ENCODE measurements at regions not wholly inside any gene's neighbourhood (a gene's known extent, or its start where the extent isn't known, plus 50 kb on each side); places are given as distances from the start of the nearest gene placed in this dataset.

DNA sequence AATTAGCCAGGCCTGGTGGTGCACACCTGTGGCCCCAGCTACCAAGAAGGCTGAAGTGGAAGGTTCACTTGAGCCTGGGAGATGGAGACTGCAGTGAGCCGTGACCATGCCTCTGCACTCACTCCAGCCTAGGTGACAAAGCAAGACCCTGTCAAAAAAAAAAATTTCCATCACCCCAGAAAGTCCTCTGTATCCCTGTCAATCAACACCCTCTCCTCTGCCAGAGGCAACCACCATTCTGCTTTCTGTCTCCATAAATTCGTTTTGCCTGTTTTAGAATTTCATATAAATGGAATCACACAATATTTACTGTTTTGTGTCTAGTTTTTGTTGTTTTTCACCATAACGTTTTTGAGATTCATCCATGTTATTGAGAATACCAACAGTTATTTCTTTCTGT lies 141.6 kb upstream of the SLC45A1 start:
- H3K27ac ChIP-seq (ENCODE audit: low read depth in 1 of 3, low read length in 2 of 3), result no peak overlapping the region
- no peaks in the 10 kb centered on the region for H3K36me3 ChIP-seq (ENCODE audit: control insufficient read depth in 3 of 3, insufficient read depth in 2 of 3, low read depth in 1 of 3, low read length in 3 of 3)
- 76 to 83% (median 79%) methylated on average over 3 of the region's 3 CpGs for WGBS, 3 donors
- H3K4me3 ChIP-seq (ENCODE audit: low read depth in 1 of 3, low read length in 3 of 3), result no peak overlapping the region
- DNase-seq (no peak), FAIRE-seq (no peak)
- H3K27me3 ChIP-seq (ENCODE audit: control insufficient read depth in 3 of 3, insufficient read depth in 3 of 3, low read length in 3 of 3), result no peaks in the 10 kb centered on the region
- H3K4me1 ChIP-seq (ENCODE audit: control insufficient read depth in 3 of 3, insufficient read depth in 2 of 3, low read depth in 1 of 3, low read length in 2 of 3), result peaks cover 0 to 6% (median 0%) of the 10 kb centered on the region in 3 donors
- H3K9me3 ChIP-seq (ENCODE audit: control insufficient read depth in 2 of 2, insufficient read depth in 1 of 2, low read depth in 1 of 2, low read length in 1 of 2), result peaks cover 0 to 9% of the 10 kb centered on the region in 2 donors

DNA sequence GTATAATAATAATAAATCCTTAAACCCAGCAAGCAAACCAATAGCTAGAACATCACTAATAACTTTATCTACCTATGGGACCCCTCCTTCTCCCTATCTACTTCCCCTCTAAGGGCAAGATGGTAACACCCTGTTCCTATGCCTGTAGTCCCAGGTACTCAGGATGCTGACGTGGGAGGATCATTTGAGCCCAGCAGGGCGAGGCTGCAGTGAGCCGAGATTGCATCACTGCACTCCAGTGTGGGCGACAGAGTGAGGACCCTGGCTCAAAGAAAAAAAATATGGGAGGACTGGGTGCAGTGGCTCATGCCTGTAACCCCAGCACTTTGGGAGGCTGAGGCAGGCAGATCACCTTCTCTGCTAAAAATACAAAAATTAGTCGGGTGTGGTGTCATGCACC lies 143.1 kb upstream of the SLC45A1 start:
- H3K27ac ChIP-seq (ENCODE audit: low read depth in 1 of 3, low read length in 2 of 3), result peak overlapping the region; percentile 54 to 80 (median 62)
- FAIRE-seq (no peak), DNase-seq (peak; percentile 70 to 95)
- WGBS, 3 donors, result 27 to 62% (median 41%) methylated on average over 5 of the region's 5 CpGs
- peaks cover 0 to 9% of the 10 kb centered on the region in 2 donors for H3K9me3 ChIP-seq (ENCODE audit: control insufficient read depth in 2 of 2, insufficient read depth in 1 of 2, low read depth in 1 of 2, low read length in 1 of 2)
- no peak overlapping the region for H3K4me3 ChIP-seq (ENCODE audit: low read depth in 1 of 3, low read length in 3 of 3)
- H3K36me3 ChIP-seq (ENCODE audit: control insufficient read depth in 3 of 3, insufficient read depth in 2 of 3, low read depth in 1 of 3, low read length in 3 of 3), result no peaks in the 10 kb centered on the region
- peaks cover 3 to 15% (median 5%) of the 10 kb centered on the region in 3 donors for H3K4me1 ChIP-seq (ENCODE audit: control insufficient read depth in 3 of 3, insufficient read depth in 2 of 3, low read depth in 1 of 3, low read length in 2 of 3)
- H3K27me3 ChIP-seq (ENCODE audit: control insufficient read depth in 3 of 3, insufficient read depth in 3 of 3, low read length in 3 of 3), result no peaks in the 10 kb centered on the region

- Histone ChIP-seq H3K36me3 (ENCODE audit: control insufficient read depth in 3 of 3, insufficient read depth in 2 of 3, low read depth in 1 of 3, low read length in 3 of 3) (no peaks in the 10 kb centered on the region), H3K9me3 (ENCODE audit: control insufficient read depth in 2 of 2, insufficient read depth in 1 of 2, low read depth in 1 of 2, low read length in 1 of 2) (no peaks in the 10 kb centered on the region), H3K27ac (ENCODE audit: low read depth in 1 of 3, low read length in 2 of 3) (no peak overlapping the region), H3K27me3 (ENCODE audit: control insufficient read depth in 3 of 3, insufficient read depth in 3 of 3, low read length in 3 of 3) (no peaks in the 10 kb centered on the region), H3K4me1 (ENCODE audit: control insufficient read depth in 3 of 3, insufficient read depth in 2 of 3, low read depth in 1 of 3, low read length in 2 of 3) (peaks cover 10 to 25% (median 11%) of the 10 kb centered on the region in 3 donors), H3K4me3 (ENCODE audit: low read depth in 1 of 3, low read length in 3 of 3) (no peak overlapping the region)
- FAIRE-seq, result no peak
- WGBS, 3 donors, result 95 to 98% (median 96%) methylated on average over 14 of the region's 14 CpGs
- DNase-seq, result no peak
These were observed 145.8 kb upstream of the ERRFI1 start for GRCh38 chr1:8171751-8172464.

DNA sequence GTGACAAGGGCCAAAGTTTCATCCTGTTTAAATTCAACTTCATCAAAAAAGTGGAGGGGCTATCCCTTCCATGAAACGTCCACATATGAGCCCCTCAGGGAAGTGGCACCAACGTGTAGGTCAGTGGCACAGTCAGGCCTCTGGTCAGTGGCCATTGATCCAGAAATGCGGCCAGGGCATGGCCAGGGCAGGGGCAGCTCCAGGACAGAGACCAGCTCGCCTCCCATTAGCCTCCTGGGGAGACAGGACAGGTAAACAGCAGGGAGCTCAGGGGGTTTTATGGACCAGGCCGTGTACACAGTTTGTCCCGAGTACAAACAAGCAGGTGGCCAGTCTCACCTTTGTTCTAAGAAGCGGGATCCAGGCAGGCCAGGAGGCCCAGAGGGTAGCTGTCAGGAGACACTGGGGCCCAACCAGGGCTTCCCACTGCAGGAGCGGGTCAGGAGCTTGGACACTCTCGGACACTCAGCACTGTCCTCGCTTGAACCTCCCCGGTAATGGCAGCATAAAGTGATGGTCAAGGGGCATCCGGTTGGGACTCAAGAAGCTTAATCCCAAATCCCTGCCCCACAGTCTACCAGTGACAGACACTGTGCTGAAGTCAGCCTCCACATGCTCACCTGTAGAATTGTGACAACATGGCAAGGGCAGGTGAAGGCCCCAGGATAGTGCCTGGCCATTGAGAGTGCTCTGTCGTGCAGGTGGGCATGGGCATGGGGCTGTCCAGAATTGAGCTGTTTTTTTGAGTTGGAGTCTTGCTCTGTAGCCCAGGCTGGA lies 144.1 kb upstream of the ERRFI1 start:
- no peaks in the 10 kb centered on the region for H3K9me3 ChIP-seq (ENCODE audit: control insufficient read depth in 2 of 2, insufficient read depth in 1 of 2, low read depth in 1 of 2, low read length in 1 of 2)
- peak overlapping the region; percentile 50 to 90 (median 81) for H3K27ac ChIP-seq (ENCODE audit: low read depth in 1 of 3, low read length in 2 of 3)
- no peak overlapping the region for H3K4me3 ChIP-seq (ENCODE audit: low read depth in 1 of 3, low read length in 3 of 3)
- H3K27me3 ChIP-seq (ENCODE audit: control insufficient read depth in 3 of 3, insufficient read depth in 3 of 3, low read length in 3 of 3), result no peaks in the 10 kb centered on the region
- H3K36me3 ChIP-seq (ENCODE audit: control insufficient read depth in 3 of 3, insufficient read depth in 2 of 3, low read depth in 1 of 3, low read length in 3 of 3), result no peaks in the 10 kb centered on the region
- H3K4me1 ChIP-seq (ENCODE audit: control insufficient read depth in 3 of 3, insufficient read depth in 2 of 3, low read depth in 1 of 3, low read length in 2 of 3), result peaks cover 10 to 34% (median 12%) of the 10 kb centered on the region in 3 donors
- DNase-seq, result peak in 1 of 2 donors; percentile 82
- FAIRE-seq, result no peak
- 52 to 65% (median 55%) methylated on average over 13 of the region's 13 CpGs for WGBS, 3 donors

DNA sequence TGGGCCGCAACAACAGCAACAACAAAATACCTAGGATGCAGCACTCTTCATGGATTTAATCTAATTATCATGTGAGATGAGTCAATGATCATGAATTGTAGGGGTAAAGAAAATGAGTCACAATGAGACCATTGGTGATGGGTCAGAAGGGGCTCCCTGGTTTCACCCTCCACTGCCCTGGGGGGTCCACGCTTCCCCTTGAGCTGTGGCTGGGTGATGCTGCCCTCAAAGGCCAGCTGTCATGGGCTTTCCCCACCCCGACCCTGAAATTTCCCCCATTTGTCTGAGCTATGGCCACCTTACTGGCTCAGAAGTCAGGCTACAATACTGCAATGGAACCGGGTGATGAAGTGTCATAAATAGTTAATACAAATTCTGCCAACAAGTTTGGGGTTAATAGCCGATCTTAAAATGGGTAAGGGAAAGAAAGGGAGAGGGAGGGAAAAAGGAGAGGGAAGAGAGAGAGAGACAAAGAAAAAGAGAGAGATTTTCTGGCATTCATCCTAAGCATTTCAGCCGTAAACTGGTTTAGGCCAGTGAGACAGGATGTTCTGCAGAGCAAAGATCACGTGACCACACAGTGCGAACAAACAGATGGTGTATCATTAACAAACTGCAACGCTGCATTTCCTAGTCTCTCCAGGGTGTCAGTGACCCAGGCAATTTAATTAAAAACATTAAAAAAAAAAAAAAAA lies 143.4 kb upstream of the ERRFI1 start:
- FAIRE-seq, result no peak
- H3K4me3 ChIP-seq (ENCODE audit: low read depth in 1 of 3, low read length in 3 of 3), result no peak overlapping the region

DNA sequence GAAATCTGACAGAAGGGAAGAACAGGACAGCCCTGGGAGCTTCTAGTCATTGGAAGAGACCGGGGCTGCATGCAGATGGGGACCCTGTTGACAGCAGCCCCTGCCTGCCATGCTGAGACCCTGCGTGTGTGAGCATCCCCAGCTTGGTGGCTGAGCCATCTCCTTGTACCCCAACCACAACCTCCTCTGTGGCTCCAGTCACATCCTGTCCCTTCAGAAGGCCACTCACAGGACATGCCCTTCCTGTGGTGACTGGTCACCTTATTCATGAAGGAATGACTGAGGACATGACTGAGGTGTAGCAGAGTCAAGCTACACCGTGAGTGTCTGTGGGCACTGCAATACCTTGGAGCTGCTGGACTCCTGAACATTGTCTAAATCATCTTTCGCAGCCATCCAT lies 141.8 kb upstream of the ERRFI1 start:
- FAIRE-seq (no peak), DNase-seq (no peak)
- Histone ChIP-seq H3K9me3 (ENCODE audit: control insufficient read depth in 2 of 2, insufficient read depth in 1 of 2, low read depth in 1 of 2, low read length in 1 of 2) (no peaks in the 10 kb centered on the region), H3K4me1 (ENCODE audit: control insufficient read depth in 3 of 3, insufficient read depth in 2 of 3, low read depth in 1 of 3, low read length in 2 of 3) (peaks cover 10 to 27% (median 12%) of the 10 kb centered on the region in 3 donors), H3K27ac (ENCODE audit: low read depth in 1 of 3, low read length in 2 of 3) (no peak overlapping the region), H3K4me3 (ENCODE audit: low read depth in 1 of 3, low read length in 3 of 3) (no peak overlapping the region), H3K27me3 (ENCODE audit: control insufficient read depth in 3 of 3, insufficient read depth in 3 of 3, low read length in 3 of 3) (no peaks in the 10 kb centered on the region), H3K36me3 (ENCODE audit: control insufficient read depth in 3 of 3, insufficient read depth in 2 of 3, low read depth in 1 of 3, low read length in 3 of 3) (no peaks in the 10 kb centered on the region)
- 90 to 96% (median 95%) methylated on average over 4 of the region's 4 CpGs for WGBS, 3 donors

More for the DNA sequence above, 143.4 kb upstream of the ERRFI1 start:
- no peaks in the 10 kb centered on the region for H3K27me3 ChIP-seq (ENCODE audit: control insufficient read depth in 3 of 3, insufficient read depth in 3 of 3, low read length in 3 of 3)
- H3K4me1 ChIP-seq (ENCODE audit: control insufficient read depth in 3 of 3, insufficient read depth in 2 of 3, low read depth in 1 of 3, low read length in 2 of 3), result peaks cover 10 to 27% (median 12%) of the 10 kb centered on the region in 3 donors
- no peaks in the 10 kb centered on the region for H3K36me3 ChIP-seq (ENCODE audit: control insufficient read depth in 3 of 3, insufficient read depth in 2 of 3, low read depth in 1 of 3, low read length in 3 of 3)
- WGBS, 3 donors, result 23 to 27% (median 24%) methylated on average over 9 of the region's 9 CpGs
- H3K9me3 ChIP-seq (ENCODE audit: control insufficient read depth in 2 of 2, insufficient read depth in 1 of 2, low read depth in 1 of 2, low read length in 1 of 2), result no peaks in the 10 kb centered on the region
- peak overlapping the region; percentile 85 to 91 (median 90) for H3K27ac ChIP-seq (ENCODE audit: low read depth in 1 of 3, low read length in 2 of 3)
- peak; percentile 92 to 93 for DNase-seq

GRCh38 chr1:8166406-8166805 lies 140.3 kb upstream of the ERRFI1 start:
- 80% methylated on average over 4 of the region's 4 CpGs for WGBS, 3 donors
- FAIRE-seq (no peak), DNase-seq (no peak)
- no peak overlapping the region for H3K27ac ChIP-seq (ENCODE audit: low read depth in 1 of 3, low read length in 2 of 3)
- H3K4me3 ChIP-seq (ENCODE audit: low read depth in 1 of 3, low read length in 3 of 3), result no peak overlapping the region
- H3K27me3 ChIP-seq (ENCODE audit: control insufficient read depth in 3 of 3, insufficient read depth in 3 of 3, low read length in 3 of 3), result no peaks in the 10 kb centered on the region
- H3K36me3 ChIP-seq (ENCODE audit: control insufficient read depth in 3 of 3, insufficient read depth in 2 of 3, low read depth in 1 of 3, low read length in 3 of 3), result no peaks in the 10 kb centered on the region
- H3K4me1 ChIP-seq (ENCODE audit: control insufficient read depth in 3 of 3, insufficient read depth in 2 of 3, low read depth in 1 of 3, low read length in 2 of 3), result peaks cover 12 to 34% (median 14%) of the 10 kb centered on the region in 3 donors
- H3K9me3 ChIP-seq (ENCODE audit: control insufficient read depth in 2 of 2, insufficient read depth in 1 of 2, low read depth in 1 of 2, low read length in 1 of 2), result no peaks in the 10 kb centered on the region

GRCh38 chr1:8165595-8166360 lies 139.7 kb upstream of the ERRFI1 start:
- WGBS, 3 donors, result 85 to 86% (median 86%) methylated on average over 14 of the region's 14 CpGs
- DNase-seq (no peak), FAIRE-seq (no peak)
- Histone ChIP-seq H3K4me3 (ENCODE audit: low read depth in 1 of 3, low read length in 3 of 3) (no peak overlapping the region), H3K27me3 (ENCODE audit: control insufficient read depth in 3 of 3, insufficient read depth in 3 of 3, low read length in 3 of 3) (no peaks in the 10 kb centered on the region), H3K27ac (ENCODE audit: low read depth in 1 of 3, low read length in 2 of 3) (no peak overlapping the region), H3K9me3 (ENCODE audit: control insufficient read depth in 2 of 2, insufficient read depth in 1 of 2, low read depth in 1 of 2, low read length in 1 of 2) (no peaks in the 10 kb centered on the region), H3K36me3 (ENCODE audit: control insufficient read depth in 3 of 3, insufficient read depth in 2 of 3, low read depth in 1 of 3, low read length in 3 of 3) (no peaks in the 10 kb centered on the region), H3K4me1 (ENCODE audit: control insufficient read depth in 3 of 3, insufficient read depth in 2 of 3, low read depth in 1 of 3, low read length in 2 of 3) (peaks cover 12 to 34% (median 14%) of the 10 kb centered on the region in 3 donors)
